GM21515 (cell line): ENCODE measurements at regions not wholly inside any gene's neighbourhood (a gene's known extent, or its start where the extent isn't known, plus 50 kb on each side); places are given as distances from the start of the nearest gene placed in this dataset.

ENCODE experiments used
- ATAC-seq: cut with Tn5 transposase; IDR thresholded peaks from one replicate; pipeline ENCODE4 v1.9.1; 2021; ENCODE audit not compliant: unreplicated experiment

DNA sequence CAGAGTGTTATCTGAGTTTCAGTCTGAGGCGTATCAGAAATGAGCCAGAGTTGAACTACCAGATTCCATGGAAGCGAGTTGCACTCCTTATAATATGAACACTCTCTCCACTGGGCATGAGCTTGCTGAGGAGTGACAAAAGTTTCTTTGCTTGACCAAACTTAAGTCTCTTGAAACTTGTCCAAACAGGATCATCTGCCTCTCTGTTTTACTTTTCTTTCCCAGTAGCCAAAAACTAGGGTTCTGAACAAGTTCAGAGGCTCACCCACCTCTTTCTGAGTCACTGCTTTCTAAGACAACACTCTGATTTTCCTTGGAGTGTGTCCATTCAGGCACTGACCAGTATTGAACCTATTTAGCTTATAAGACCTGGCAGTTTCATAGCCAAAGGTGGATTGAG, 233.2 kb upstream of the TCF4 start:
- no peak for ATAC-seq

DNA sequence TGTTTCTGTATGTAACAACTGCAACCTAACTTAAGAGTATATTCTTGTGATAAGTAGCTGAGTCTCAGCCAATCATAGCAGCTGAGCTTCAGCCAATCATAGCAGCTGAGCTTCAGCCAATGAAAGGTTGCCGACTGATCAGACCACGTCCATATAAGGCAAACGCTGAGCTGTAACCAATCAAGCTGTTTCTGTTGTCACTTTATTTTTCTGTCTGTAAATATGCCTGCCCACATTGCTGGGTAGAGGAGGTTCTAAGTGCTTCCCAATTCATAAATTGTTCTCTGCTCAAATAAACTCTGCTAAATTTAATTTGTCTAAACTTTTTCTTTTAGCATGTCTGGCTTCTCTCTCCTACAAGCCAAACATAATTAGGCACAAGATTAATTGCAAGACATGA, 231.5 kb upstream of the TCF4 start:
- ATAC-seq: no peak

DNA sequence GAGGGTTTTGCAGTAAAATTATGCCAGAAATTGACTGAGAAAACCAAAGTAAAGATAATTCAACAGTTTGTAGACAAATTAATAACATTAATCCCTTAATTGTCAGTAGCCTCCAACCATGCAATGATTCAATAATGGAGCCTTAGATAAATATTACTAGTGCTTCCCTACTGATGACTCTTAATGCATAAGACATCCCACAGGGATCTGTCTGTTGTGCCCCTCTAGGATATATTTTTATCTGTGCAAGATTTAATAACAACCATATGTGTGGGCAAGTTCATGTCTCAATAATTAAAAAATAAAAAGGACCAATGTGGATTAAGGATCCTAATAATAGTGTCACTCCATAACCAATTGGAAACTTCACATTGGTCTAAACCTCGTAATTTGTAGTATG, 230.3 kb upstream of the TCF4 start:
- ATAC-seq: no peak

GRCh38 chr18:55811925-55812324, 223.9 kb upstream of the TCF4 start:
- no peak for ATAC-seq

DNA sequence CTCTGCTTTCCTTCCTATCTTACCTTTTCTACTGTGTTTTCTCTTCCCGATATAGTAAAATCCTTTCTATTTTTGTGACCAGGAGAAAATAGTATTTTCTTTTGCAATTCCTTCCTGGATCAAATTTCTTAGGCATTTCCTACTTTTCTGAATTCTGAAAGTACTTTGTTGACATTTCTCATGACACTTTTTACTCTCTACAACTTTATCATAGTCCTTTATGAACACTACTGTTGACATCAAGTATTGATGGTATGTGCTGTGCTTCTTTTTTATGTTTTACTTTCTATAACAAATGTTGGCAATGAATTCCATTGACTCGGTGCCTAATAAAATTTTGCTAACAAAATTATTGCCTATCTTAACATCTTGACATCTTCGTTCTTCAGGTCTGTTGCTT, 217.7 kb upstream of the TCF4 start:
- ATAC-seq: no peak

DNA sequence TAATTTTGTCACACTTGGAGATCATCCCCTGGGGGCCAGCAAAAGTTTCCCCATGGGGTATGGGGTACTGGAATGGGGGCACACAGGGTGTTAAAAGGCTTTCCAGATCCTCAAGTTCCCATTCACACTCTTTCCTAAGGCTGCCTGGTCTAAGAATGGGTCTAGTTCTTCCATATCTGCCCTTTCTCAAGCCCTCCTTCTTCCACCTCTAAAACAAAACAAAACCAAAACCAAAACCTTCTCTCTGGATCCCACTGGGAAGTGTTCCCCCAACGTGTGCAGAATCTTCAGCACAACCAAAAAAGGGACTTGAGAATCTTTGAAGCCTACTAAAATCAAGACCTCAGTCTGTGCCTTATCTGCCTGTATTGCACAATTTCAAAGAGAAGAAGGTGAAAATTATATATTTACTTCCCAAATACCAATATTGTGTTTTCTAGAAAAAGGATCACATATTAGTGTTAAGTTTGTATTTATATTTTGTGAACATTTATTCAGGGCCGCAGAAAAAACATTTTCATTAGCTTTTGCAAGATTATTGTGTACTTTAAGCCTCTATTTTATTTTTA, 207.2 kb upstream of the TCF4 start:
- ATAC-seq: no peak

DNA sequence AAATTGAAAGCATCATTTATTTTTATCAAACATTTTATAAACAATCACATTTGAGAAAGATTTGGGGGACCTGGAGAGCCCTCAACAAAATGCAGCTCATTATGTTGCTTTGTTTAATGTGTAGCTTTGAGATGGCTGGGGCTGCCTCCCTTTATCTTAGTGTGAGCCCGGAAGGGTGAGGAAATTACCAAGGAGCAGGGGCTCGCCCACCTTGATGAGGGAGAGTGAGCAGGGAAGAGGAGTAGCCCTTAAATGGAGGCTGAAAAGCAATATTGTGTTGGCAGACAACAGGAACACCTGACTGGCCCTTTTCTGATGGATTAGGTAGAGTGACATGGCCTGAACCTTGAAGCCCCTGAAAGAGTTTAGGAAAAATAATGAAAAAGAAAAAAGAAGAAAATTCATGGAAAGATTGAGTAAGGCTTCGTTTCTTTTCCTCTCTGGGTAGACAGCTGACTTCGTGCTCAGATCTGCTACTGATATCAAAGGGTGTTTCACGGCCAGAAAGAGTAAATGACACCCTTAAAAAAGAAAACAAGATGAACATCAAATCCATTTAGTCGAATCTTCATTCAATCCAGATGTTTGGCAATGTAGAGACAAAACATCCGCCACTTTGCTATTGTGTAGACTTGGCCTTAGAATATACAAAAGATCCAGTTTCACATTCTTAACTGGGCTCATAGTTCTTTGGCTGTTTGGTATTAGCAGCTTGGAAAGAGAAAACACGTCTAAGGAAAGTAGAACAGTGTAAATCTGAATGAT, 206.5 kb upstream of the TCF4 start:
- no peak for ATAC-seq

GRCh38 chr18:55790296-55790695, 202.3 kb upstream of the TCF4 start:
- ATAC-seq: no peak

DNA sequence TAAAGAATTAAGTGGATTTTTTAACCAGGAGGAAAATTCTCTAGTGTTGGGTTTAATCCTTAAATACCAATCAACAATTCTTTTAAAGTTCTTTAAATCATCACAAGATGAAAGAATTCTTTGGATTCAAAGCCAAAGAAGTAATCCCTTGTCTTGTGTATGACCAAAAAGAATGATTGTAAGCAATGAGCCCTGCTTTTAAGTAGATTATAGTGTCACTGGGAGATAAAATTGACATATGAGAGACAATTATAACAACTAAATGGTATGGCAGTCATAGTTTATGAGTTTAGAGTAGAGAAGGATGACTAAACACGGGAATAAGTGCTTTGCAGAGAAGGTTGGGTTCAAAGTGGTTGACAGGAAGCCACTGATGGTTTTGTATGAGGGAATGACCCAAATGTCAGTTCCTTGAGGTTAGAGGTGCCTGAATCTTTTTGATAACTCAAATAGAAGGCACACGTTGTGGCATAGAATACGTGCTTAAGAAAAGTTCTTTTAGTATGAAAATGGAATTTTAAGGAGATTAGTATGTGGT, 199.6 kb upstream of the TCF4 start:
- ATAC-seq: no peak

DNA sequence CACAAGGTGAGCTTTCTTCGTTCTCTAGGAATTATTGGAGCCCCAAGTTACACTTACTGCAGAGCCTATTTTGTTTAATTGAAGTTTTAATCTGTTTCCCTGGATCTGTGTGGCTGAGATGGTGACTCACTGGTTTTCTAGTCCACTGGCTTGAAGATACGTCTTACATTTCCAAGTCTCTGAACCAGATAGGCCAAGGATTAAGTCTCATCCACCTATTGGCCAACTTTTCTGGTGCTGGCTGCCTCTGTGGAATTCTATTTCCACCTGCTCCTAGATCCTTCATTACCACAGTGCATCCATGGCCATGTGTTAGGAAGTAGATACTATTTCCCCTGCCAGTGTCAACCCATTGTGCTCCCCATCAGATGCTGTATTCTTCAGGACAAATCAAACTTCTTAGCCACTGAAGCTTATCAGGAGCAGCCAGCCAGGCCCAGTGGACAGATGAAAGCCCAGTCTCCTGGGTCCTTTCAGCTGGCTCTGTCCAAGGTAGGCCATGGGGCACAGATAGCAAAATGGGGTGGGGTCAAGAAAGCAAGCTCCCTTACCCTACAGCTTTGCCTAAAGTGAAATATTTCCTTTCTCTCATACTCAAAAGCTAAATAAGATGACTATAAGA, 198.8 kb upstream of the TCF4 start:
- no peak for ATAC-seq

DNA sequence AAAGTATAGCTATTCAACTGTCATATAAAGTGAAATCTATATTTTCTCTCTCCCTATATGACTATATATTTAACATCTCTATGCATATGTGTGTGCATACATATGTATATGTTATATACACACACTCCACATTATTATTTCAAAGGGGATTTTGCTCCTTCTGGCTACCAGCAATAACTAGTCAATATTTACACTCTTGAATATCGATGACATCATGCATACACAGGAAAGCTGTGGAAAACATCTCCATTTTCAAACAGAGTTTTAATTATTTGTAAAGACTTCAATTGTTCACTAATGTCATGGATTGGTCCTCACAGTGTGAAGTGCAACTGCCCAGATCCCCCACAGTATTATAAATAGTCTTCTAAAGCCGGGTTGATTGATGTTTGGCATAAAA, 195.9 kb upstream of the TCF4 start:
- ATAC-seq: no peak

DNA sequence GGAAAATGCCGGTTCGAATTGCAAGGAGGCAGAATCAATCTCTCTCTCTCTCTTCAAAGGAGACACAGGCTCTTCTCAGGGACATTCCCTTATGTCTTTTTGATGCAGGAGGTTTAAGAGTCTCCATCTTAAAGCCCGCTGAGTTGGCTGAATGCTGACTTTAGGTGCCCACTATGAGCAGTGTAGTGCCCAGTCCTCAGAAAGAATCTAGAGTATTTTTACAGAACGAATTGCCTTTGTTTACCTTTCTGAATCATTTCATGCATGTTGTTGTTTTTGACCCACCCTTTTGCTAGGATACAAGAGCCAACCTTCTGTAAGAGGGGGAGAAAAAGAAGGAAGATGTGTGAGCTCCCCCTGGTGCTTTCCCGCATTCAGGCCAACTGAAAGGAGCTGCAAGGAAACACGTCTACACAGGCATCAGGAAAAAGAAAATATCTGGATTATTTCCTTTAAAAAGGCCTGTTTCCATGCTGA, 193.5 kb upstream of the TCF4 start:
- ATAC-seq: no peak

GRCh38 chr18:55780586-55781071, 192.6 kb upstream of the TCF4 start:
- no peak for ATAC-seq

DNA sequence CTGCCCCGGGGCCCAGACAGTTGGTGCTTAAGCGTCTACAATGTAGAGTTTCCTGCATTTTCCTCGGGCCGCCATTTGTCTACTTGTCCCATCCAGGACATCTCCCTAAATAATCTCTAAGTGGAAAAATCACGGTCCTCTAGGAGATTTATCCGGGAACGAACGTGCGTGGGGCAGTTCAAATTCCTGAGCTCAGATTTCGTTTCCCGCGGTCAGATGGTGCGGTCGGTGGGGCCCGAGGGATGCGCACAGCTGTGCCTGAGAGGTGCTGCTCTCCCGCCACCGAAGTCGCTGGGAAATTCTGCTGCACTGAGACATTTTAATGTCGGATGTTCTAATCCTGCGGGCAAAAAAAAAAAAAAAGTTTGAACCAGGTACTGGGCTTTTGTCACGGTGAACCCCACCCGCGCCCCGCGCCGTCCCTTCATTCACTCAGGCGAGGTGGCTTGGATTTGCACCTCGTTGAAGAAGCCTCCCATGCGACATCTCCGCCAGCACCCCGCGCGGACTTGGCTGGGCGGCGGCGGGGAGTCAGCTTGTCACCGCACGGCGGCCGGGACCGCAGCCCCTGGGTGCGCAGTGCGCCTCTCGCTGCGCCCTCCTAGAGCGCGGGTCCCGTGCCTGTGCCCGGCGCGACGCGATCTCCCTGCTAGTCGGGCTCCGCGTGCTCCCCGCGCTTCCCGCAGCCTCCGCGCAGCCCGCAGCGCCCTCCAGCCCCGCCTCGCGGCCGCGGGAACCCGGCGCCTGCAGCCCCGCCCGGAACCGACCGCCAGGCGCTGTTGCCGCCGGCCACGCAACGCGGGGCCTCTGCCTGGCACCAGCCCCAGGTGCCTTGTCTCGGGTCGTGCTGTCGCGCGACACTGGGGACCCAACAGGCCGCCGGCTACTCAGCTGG, 191.9 kb upstream of the TCF4 start:
- no peak for ATAC-seq

GRCh38 chr18:55778788-55779690, 191.0 kb upstream of the TCF4 start:
- no peak for ATAC-seq

DNA sequence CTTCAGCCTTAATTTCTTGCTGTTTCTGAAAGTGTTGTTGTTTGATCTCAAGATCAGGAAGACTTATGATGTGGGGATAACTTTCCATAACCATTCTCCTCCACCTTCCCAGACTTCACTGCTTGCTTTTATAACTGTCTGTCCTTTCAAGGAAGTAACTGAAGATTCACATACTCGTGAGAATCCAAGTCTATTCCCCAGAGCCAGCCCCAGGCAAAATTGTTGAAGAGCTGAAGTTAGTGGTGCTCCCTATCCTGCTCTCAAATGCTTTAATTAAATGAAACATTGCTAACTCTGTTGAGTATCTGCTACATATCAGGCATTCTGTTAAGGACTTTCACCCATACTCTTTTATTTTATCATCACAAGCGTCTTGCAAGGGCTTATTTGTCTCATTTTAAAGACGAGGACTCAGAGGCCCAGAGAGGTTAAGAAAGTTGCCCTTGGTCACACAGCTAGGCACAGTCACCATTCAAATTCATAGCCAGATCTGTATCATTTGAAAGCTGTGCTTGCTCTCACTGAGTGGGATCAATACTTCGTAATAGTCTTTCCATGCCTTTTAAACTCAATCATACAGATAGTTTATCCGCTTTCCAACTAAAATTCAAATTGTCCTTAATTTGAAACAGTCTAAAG, 189.8 kb upstream of the TCF4 start:
- no peak for ATAC-seq

GRCh38 chr18:55775972-55776371, 188.0 kb upstream of the TCF4 start:
- no peak for ATAC-seq

DNA sequence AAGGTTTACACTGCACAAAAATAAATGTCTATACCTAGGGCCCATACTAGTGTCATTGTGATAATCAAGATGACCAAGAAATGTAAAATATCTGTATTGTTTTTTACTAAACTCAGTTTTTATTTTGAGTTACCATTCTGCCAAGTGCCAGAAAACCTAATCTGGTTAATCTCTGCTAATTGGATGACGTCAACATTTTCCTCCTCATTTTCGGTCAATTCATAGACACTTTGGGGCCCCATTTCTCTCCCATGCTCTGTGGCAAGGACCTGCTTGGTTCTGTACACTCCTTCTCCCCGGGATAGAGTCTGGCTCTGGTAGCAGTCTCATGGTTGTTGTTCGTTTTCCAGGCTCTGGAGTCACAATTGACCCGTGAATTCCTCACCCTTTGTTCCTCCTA, 186.5 kb upstream of the TCF4 start:
- no peak for ATAC-seq

GRCh38 chr18:55768255-55768654, 180.3 kb upstream of the TCF4 start:
- ATAC-seq: no peak
